DMS53 treated with DMSO at 0.1 percent for 48 hours (cell line): ENCODE measurements at regions not wholly inside any gene's neighbourhood (a gene's known extent, or its start where the extent isn't known, plus 50 kb on each side); places are given as distances from the start of the nearest gene placed in this dataset.
"Not testable (repeated sequence)": the region's sequence is repeated elsewhere in the genome, so short reads cannot be mapped to it uniquely, and the experiment has no call there.

ENCODE experiments used
- DNase-seq: peaks from one replicate; lab custom pipeline; 2025; ENCODE audit not compliant: unreplicated experiment; lab: John Stamatoyannopoulos, UW

DNA sequence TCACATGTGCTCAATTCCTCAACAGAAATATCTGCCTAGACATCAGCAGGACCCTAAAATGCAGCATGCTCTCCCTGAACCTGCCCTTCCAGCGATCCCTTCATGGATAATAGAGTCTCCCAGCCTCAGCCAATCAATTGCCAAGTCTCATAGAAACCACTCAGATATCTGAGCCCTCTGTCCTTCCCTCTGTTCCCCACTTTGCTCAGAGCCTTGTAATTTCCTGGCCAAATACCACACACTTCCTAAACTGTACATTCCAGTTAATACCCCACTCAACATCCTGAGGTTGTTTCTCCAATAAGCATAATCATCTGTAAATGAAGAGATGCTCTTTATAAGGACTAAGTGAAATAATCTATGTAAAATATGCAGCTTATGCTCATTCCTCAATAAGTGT is 59.3 kb upstream of the PTGFRN start:
- no peak for DNase-seq

DNA sequence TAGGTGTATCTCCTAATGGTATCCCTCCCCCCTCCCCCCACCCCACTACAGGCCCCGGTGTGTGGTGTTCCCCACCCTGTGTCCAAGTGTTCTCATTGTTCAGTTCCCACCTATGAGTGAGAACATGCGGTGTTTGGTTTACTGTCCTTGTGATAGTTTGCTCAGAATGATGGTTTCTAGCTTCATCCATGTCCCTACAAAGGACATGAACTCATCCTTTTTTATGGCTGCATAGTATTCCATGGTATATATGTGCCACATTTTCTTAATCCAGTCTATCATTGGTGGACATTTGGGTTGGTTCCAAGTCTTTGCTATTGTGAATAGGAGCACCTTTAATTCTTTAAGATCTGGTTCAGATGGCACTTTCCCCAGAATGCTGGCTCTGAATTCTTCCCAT is 58.5 kb upstream of the PTGFRN start:
- DNase-seq = not testable (repeated sequence)

DNA sequence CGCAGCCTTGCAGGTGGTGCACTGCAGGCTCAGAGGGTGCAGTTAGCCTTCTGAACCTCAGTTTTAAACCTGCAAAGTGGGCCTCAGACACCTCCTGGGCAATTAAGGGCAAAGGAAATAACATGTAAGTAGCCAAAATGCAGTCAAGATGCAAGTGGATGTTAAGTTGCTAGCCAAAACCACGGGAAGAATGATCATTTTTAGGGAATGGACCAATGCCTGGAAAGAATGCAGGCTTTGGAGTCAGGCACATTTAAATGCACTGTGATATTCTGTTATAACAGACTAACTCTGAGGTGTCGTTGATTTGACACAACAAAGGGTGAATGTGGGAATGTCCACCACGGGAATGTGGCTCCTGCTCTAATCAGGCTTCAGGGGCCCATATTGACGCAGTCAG is 57.9 kb upstream of the PTGFRN start:
- DNase-seq = no peak

DNA sequence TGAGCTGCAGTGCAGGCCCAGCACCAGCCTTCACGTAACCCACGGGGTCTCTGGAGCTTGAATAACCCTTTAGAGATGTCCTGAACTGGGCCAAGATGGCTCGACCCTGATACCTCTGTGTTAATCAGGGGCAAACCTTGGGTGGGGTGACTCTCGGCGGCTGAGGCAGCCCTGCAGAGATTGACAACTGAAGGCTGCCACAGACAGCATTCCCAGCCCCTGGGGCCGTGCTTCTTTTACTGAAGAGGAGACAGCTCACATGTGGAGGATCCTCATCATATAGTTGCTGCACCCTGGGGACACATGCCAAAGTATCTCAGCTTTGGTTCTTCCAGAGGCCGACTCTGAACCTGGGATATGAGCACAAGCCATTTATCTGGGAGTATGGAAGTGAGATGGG is 57.3 kb upstream of the PTGFRN start:
- no peak for DNase-seq

DNA sequence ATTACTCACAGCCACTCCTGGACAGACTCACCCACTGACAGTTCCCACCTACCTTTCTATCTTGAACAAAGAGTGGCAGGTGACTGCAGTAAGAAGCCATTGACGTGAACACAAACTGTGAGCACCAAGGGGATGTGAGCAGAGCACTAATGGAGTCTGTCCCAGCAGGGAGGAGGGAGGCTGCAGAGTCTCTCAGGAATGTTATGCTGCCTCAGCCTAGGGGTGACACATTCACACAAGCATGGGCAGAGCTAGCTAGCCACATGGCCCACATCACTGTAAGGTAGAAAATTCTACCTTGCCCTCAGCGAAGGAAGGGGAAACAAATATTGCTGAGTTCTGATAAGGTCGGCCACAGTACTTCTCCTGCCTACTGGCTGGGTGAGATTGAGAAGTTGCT is 56.8 kb upstream of the PTGFRN start:
- no peak for DNase-seq

DNA sequence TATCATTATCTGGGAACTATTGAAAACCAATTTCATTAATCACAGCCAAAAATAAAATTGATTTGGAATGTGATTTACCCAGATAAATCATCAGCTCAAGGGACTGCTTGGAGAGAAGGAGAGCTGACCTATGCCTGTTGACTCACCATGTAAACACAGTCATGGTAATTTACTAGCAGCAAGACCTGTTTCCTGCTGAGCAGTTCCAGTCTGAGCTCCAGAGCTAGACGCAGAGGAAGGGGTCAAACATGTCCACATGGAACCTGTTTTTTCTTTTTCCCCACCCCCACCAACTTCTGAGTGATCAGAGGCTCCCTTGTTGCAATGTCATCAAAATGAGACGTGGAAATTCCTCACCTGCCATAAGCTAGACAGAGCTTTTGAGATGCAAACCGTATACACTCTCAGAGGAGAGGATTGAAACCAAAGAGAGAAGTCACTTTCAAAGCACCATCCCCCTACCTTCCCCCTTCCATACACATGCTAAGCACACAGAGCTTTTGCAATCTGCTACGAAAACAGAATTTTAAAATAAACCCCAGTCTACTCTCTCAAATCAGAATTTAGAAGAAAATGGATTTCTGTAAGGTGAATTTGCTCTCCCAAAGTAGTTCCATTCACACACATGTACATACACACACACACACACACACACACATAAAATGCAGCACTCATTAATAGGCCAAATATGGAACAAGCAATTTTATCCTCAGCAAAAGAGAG is 55.9 kb upstream of the PTGFRN start:
- peak; percentile 61 for DNase-seq

DNA sequence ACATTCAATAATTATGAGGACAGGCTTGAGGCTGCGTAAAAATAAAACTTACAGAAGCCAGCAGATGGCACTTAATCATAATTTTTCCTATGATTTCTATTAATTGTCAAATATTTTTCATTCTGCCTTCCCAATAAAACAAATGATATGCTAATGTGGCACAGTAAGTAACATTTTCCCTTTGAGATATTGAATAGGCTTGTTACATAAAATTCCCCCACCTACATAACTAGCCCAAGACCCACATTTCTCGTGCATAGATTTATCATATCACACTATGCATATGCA is 55.4 kb upstream of the PTGFRN start:
- DNase-seq = no peak

DNA sequence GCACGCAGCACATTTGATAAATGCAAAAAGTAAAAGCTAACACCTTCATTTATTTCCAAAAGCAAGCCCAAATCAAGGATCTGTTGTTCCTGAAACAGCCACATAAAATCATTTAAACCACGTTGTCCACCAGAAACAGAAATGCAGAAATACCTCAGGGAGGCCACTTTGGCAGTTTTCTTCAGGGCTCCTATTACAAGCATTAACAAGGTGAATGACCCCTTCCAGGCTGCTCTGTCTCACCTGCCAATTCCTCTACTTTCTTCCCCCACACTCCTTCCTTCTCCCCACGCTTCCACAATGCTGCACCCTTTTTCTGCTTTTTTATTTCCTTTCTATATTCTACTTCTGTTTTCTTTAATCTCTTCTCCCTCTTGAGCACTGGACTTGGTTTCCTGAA is 55.0 kb upstream of the PTGFRN start:
- DNase-seq = no peak

DNA sequence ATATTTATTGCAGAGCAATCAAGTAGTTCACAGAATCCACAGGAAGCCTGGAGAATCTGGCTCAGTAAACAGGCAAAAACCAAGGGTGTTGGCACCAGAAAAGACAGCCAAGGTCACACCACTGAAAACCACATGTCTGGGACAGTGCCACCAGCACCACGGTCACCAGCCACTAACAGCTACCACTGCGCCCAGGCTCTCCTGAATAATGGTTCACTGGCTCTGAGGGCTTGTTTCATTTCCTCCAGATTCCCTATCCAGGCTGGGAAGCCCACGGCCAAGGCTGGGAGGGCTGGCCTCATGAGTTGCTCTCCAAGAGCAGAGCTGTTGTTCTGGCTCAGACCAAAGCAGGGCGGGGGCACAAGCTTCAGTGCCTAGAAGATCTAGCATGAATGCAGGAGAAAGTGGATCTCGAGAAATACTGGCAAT is 54.5 kb upstream of the PTGFRN start:
- DNase-seq = no peak

DNA sequence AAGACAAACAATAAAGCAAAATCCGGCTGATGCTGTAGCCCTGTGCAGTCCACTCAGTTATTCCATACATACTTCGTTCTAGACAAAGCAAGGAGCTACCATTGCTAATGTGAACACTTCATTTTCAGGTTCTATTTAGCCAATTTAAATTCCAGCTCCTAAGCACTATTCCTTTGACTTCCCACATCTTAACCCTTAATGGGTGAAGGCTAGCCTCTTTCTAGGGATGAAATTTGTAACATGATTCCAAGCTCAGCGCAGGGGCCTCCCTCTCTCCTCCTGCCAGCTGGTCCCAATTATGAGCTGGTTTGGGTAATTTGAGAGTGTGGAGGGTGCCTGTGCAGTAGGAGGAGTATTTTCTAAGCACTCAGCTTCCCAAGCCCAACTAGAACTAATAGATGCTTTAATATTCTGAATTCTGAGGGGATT is 53.9 kb upstream of the PTGFRN start:
- no peak for DNase-seq

DNA sequence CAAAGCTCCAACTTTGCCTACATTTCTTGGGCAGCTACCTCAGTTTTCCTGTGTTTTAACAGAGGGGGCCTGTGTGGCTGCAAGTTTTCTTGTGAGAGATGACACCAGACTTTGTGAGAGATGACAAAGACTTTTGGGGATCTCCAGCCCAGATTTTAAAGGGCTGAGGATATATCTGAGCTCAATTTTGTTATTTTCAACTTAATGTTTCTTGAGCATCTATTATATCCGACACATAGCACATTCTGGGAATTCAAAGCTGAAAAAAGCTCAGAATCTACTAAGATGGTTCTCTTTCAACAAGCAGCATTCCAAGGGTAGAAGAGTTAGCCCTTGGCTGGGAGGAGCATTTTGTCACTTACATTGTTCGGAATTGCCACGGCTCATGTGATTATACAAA is 53.4 kb upstream of the PTGFRN start:
- no peak for DNase-seq

DNA sequence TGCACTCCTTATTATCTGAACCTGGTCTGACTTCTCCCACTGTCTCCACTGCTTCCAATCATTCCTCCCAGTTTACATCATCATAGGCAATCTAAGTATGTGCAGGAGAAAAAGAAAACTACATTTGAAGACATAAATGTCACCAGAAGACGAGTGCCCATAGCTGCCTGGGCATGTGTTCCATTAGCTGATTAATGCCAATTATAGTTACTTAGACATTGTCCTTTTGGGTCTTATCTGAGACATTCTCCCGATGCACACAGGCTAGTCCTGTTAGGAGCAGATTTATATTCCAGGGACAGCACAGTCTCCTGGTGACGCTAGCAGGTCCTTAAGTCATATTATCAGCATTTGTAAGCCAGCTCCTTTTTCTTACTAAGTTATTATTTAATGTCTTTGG is 52.6 kb upstream of the PTGFRN start:
- no peak for DNase-seq
